ENCODE measurements at regions not wholly inside any gene's neighbourhood (a gene's known extent, or its start where the extent isn't known, plus 50 kb on each side); places are given as distances from the start of the nearest gene placed in this dataset.

DNA sequence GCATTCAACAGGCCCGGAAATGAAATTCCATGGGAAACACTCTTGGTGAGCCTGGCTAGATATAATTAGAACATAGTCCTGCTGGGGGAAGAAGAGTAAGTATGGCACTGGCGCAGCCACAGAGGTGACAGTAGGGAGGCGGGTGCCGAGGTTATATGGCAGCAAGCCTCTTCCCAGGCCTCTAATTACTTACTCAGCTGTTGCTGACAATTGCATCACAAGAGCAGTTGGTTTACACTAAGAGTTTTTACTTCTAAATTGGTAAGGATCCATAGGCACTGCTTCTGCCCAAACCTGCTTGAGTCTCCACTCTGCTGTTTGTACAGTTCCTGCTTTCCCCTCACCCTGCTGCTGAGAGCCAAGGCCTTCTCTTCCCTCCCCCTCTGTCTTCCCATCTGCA is 93.3 kb upstream of the DUSP5 start:
- 63 to 89% (median 77%) methylated on average over 1 to 3 of the region's 4 CpGs; no CpG with 5 or more reads in 5 of the 10 experiments for WGBS, 10 experiments
- in situ Hi-C loops (cut with MboI; ENCODE audit: low pct_unique_long_range_greater_than_20kb in 2 of 9, low sequenced_read_pairs in 9 of 9, unreplicated experiment in 9 of 9), result no loop called here
- Histone ChIP-seq H3K4me3 (no peak overlapping the region), H3K4me1 (replicated peaks in 1 of 2) (peaks cover 0 to 6% of the 10 kb centered on the region in 2 donors), H3K27ac (no peak overlapping the region)
- peak in 2 of 8 experiments; percentile 11 to 33 for ATAC-seq (replicated peaks in 6 of 8)

DNA sequence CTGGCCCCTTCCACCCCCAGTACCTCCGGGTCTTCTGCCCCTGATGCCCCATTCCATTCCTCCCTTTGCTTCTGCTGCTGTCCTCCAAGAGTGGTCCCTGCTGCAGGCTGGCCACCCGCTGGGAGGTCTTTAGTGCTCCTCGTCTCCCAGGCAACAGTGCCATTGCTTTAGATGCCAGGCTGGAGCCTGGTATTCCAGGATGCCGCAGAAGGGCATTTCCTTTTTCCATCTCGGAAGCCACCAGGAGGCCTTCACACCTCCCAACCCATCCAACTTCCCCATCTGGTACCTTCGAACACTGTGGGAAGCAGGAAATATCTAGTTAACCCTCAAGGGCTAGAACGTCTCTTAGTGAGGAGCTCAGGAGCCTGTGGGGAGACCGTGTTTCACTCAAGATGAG is 92.9 kb upstream of the DUSP5 start:
- WGBS, 10 experiments, result 73 to 100% (median 87%) methylated on average over 2 to 3 of the region's 8 CpGs; no CpG with 5 or more reads in 6 of the 10 experiments
- in situ Hi-C loops (cut with MboI; ENCODE audit: low pct_unique_long_range_greater_than_20kb in 2 of 9, low sequenced_read_pairs in 9 of 9, unreplicated experiment in 9 of 9), result no loop called here
- Histone ChIP-seq H3K27ac (no peak overlapping the region), H3K4me1 (replicated peaks in 1 of 2) (peaks cover 0 to 7% of the 10 kb centered on the region in 2 donors), H3K4me3 (no peak overlapping the region)
- no peak for ATAC-seq (replicated peaks in 6 of 8)

DNA sequence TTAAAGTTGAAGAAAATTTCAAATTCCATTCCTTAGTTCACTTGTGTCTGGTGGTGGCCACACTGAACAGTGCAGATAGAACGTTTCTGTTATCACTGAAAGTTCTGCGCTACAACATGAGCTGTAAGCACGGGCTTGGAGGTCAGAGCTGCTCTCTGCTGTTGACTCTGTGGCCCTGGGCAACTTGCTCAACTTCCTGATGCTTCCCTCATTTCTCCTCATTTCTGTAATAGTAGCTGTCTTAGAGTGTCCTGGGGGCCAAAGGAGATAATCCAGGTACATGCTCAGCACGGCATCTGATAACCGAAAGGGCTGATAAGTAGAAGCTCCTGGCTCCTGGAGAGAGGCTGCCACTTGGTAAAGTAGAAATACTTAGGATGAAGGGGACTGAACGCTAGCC is 92.3 kb upstream of the DUSP5 start:
- Histone ChIP-seq H3K4me3 (no peak overlapping the region), H3K27ac (no peak overlapping the region), H3K4me1 (replicated peaks in 1 of 2) (peaks cover 3 to 12% of the 10 kb centered on the region in 2 donors)
- 77 to 100% (median 90%) methylated on average over 1 to 6 of the region's 6 CpGs; no CpG with 5 or more reads in 2 of the 10 experiments for WGBS, 10 experiments
- in situ Hi-C loops (cut with MboI; ENCODE audit: low pct_unique_long_range_greater_than_20kb in 2 of 9, low sequenced_read_pairs in 9 of 9, unreplicated experiment in 9 of 9), result no loop called here
- ATAC-seq (replicated peaks in 6 of 8), result peak in 1 of 8 experiments; percentile 54

DNA sequence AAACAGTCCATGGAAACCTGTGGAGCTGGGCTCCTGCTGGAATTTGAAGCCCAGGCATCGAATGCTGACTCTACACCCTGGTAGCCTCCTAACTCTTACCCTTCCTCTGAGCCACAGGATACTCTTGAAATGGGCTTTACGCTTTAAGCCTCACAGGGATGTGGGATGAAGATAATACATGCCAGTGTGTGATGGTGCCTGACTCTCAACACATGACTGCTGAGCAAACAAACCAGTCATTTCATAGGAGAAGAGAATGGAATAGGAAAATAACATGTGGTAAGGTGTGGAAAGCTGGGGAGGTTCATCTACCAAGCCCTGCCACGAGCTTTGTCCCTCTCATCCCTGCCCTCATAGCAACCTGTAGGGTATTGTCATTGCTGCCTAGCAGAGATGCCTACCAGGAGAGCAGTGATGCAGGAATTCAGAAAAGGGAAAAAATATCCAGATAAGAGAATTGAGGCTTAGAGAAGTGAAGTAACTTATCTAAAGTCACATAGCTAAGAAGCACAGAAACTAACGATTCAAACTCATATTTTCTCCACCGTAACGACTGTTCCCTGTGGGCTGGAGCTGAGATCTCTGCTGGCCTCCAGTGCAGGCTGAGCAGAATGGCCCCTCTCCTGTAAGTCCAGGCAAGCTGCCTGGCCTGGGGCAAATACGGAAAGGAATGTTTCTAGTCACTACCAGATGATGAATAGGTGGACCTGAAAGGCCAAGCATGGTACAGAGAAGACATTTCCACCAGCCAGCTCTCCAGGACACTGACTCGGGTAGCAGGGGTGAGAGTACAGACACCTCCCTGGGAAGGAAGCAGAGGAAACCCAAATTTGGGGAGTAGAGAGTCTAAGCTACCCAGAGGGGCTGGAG is 90.2 kb upstream of the DUSP5 start:
- Histone ChIP-seq H3K4me1 (replicated peaks in 1 of 2) (peaks cover 5 to 23% of the 10 kb centered on the region in 2 donors), H3K27ac (no peak overlapping the region), H3K4me3 (no peak overlapping the region)
- WGBS, 10 experiments, result 36 to 100% (median 74%) methylated on average over 1 to 5 of the region's 8 CpGs
- in situ Hi-C loops (cut with MboI; ENCODE audit: low pct_unique_long_range_greater_than_20kb in 2 of 9, low sequenced_read_pairs in 9 of 9, unreplicated experiment in 9 of 9), result no loop called here
- peak in 7 of 8 experiments; percentile 3 to 49 (median 13) for ATAC-seq (replicated peaks in 6 of 8)

DNA sequence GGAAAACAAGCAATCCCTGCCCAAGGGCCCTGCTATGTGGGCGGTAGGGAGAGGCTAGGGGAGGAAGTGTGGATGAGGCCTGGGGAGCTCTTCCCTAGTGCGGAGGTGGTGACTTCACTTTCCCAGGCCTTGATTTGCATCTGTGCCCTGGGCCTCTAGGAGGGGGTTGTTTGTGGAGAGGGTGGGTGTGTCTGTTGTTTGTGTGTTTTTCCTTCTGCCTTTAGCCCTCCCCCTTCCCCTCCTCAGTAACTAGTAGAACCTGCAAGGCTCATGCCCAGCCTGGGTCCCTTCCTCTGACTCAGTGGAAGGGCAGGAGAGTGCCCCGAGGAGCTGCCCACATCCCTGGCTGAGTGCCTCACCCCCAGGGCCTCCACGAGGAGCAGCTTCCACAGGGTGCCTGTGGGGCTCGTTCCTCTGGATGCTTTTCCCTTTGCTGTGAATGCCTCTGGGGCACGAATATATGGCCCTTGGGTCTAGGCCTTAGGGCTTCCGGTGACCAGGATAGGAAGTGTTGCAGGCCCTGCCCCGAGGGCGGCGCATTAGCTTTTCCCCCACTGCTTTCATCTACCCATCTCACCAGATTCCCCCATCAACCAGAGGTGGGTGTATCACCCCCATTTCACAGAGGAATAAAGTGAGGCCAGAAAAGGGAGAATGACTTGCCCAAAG is 89.4 kb upstream of the DUSP5 start:
- Histone ChIP-seq H3K27ac (no peak overlapping the region), H3K4me1 (replicated peaks in 1 of 2) (peaks cover 5 to 23% of the 10 kb centered on the region in 2 donors), H3K4me3 (no peak overlapping the region)
- ATAC-seq (replicated peaks in 6 of 8), result peak; percentile 33 to 96 (median 80)
- in situ Hi-C loops (cut with MboI; ENCODE audit: low pct_unique_long_range_greater_than_20kb in 2 of 9, low sequenced_read_pairs in 9 of 9, unreplicated experiment in 9 of 9), result no loop called here
- 0 to 100% (median 71%) methylated on average over 1 to 7 of the region's 10 CpGs; no CpG with 5 or more reads in 3 of the 10 experiments for WGBS, 10 experiments

DNA sequence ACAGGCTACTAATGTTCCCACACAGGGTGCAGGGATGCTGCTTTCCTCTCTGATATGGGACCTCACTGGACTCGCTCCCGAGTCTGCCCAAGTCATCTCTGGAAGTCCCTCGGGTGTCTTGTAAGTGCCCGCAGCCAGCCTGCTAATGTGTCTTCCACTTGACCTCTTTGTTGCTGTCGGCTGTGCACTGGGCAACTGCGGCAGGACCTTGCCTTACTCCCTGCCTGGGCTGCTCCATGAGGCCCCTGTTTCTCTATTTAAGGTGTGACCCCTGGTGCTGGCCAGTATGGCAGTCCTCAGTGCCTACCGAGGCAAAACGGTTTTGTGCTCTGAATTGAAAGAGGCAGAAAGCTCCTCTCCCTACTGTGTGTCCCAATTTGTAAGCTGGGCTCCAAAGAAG is 88.8 kb upstream of the DUSP5 start:
- no peak for ATAC-seq (replicated peaks in 6 of 8)
- WGBS, 10 experiments, result 86 to 100% (median 92%) methylated on average over 1 to 7 of the region's 8 CpGs; no CpG with 5 or more reads in 4 of the 10 experiments
- in situ Hi-C loops (cut with MboI; ENCODE audit: low pct_unique_long_range_greater_than_20kb in 2 of 9, low sequenced_read_pairs in 9 of 9, unreplicated experiment in 9 of 9), result no loop called here
- H3K4me3 ChIP-seq, result no peak overlapping the region
- H3K27ac ChIP-seq, result no peak overlapping the region
- peaks cover 5 to 23% of the 10 kb centered on the region in 2 donors for H3K4me1 ChIP-seq (replicated peaks in 1 of 2)

DNA sequence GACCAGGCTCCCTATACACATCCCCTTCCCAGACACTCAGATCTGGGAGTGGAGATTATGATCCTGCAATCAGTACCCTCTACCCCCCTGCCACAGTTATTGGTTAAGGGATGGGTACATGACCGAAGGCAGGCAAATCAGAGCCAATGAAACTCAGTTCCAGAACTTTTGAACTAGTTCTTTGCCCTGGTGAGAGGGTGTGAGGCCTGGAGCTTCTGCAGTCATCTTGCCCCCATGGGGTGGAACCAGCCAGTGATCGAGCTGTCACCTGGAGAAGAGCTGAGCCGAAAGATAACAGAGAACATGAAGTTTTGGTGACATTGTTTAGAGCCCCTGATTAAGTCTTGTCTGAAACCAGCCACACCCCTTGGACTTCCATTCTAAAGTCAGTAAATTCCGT is 88.2 kb upstream of the DUSP5 start:
- in situ Hi-C loops (cut with MboI; ENCODE audit: low pct_unique_long_range_greater_than_20kb in 2 of 9, low sequenced_read_pairs in 9 of 9, unreplicated experiment in 9 of 9), result no loop called here
- Histone ChIP-seq H3K4me3 (no peak overlapping the region), H3K27ac (no peak overlapping the region), H3K4me1 (replicated peaks in 1 of 2) (peaks cover 5 to 23% of the 10 kb centered on the region in 2 donors)
- WGBS, 10 experiments, result 0 to 94% (median 89%) methylated on average over 1 to 3 of the region's 4 CpGs; no CpG with 5 or more reads in 3 of the 10 experiments
- no peak for ATAC-seq (replicated peaks in 6 of 8)

DNA sequence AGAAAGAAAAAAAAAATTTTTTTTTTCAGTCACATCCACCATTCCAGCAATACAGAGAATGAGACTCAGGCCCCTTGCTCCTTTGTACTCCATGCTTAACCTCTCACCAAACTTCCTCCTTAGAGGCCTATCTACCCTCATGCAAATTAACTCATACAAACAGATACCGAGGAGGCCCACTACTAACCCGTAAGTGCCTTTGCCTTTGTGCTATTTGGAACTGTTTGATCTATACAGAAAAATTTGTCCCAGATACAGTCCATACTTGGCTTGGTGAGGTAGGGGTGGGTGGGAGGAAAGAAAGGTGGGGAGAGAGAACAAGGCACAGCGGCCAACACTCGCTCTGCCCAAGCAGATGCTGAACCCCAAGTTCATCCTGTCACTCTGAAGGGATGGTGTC is 87.8 kb upstream of the DUSP5 start:
- Histone ChIP-seq H3K4me3 (no peak overlapping the region), H3K27ac (no peak overlapping the region), H3K4me1 (replicated peaks in 1 of 2) (peaks cover 5 to 23% of the 10 kb centered on the region in 2 donors)
- ATAC-seq (replicated peaks in 6 of 8), result no peak
- 38 to 100% methylated on average over 1 to 2 of the region's 4 CpGs; no CpG with 5 or more reads in 8 of the 10 experiments for WGBS, 10 experiments
- in situ Hi-C loops (cut with MboI; ENCODE audit: low pct_unique_long_range_greater_than_20kb in 2 of 9, low sequenced_read_pairs in 9 of 9, unreplicated experiment in 9 of 9), result no loop called here

DNA sequence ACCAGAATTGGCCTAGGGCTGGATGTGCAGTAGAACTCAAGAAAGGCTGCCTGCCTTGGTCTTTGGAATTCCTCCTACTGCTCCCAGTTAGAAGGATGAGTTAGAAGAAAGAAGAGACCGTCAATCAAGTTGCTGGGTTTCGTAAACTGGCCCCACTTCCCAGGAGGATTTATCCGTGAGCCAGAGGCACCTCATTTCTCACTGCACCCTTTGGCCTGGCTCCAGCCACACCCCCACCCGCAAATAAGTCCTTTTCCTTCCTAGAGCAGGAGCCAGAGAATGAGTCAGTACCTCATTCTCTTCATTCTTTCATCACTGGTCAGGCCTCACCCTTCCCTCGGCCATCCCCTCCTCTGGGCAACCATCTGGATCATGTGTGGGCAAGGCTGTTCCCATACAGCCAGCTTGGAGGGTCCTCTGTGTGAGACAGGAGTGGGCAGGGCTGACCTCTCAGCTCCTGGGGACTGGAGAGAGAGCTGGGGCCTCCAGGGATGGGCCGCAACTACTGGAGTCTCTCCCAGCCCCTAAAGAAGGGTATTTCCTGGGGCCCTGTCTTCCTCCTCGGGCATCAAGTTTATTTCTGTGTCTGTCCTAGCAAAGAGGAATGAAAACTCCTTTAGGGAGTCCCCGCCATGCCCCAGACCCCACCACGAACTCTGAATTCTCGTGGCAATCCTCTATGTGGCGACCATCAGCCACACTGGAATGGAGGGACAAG is 87.2 kb upstream of the DUSP5 start:
- 14 to 100% (median 82%) methylated on average over 1 to 10 of the region's 11 CpGs; no CpG with 5 or more reads in 2 of the 10 experiments for WGBS, 10 experiments
- H3K27ac ChIP-seq, result no peak overlapping the region
- in situ Hi-C loops (cut with MboI; ENCODE audit: low pct_unique_long_range_greater_than_20kb in 2 of 9, low sequenced_read_pairs in 9 of 9, unreplicated experiment in 9 of 9), result no loop called here

DNA sequence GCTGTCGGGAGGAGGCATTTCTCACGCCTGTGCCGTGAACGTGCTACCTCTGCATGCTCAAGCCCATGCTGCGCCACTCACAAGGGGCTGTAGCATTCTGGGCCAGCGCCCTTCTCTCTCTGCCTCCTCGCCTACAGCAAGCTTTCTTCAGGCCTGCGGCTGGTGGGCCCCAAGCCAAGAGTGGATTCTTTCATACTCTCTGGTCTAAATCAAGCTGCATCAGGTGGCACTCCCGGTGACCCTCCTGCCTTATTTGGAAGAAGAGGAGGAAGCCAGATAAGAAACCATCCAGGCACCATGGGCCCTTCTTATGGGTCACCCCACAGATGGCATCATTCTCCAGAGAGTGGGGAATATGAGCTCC is 86.7 kb upstream of the DUSP5 start:
- in situ Hi-C loops (cut with MboI; ENCODE audit: low pct_unique_long_range_greater_than_20kb in 2 of 9, low sequenced_read_pairs in 9 of 9, unreplicated experiment in 9 of 9), result no loop called here
- ATAC-seq (replicated peaks in 6 of 8), result no peak
- Histone ChIP-seq H3K4me1 (replicated peaks in 1 of 2) (peaks cover 5 to 23% of the 10 kb centered on the region in 2 donors), H3K4me3 (no peak overlapping the region), H3K27ac (no peak overlapping the region)
- WGBS, 10 experiments, result 60 to 100% (median 87%) methylated on average over 1 to 6 of the region's 9 CpGs; no CpG with 5 or more reads in 2 of the 10 experiments

More for the DNA sequence above, 87.2 kb upstream of the DUSP5 start:
- peak; percentile 27 to 76 (median 62) for ATAC-seq (replicated peaks in 6 of 8)
- peaks cover 5 to 23% of the 10 kb centered on the region in 2 donors for H3K4me1 ChIP-seq (replicated peaks in 1 of 2)
- H3K4me3 ChIP-seq, result no peak overlapping the region

DNA sequence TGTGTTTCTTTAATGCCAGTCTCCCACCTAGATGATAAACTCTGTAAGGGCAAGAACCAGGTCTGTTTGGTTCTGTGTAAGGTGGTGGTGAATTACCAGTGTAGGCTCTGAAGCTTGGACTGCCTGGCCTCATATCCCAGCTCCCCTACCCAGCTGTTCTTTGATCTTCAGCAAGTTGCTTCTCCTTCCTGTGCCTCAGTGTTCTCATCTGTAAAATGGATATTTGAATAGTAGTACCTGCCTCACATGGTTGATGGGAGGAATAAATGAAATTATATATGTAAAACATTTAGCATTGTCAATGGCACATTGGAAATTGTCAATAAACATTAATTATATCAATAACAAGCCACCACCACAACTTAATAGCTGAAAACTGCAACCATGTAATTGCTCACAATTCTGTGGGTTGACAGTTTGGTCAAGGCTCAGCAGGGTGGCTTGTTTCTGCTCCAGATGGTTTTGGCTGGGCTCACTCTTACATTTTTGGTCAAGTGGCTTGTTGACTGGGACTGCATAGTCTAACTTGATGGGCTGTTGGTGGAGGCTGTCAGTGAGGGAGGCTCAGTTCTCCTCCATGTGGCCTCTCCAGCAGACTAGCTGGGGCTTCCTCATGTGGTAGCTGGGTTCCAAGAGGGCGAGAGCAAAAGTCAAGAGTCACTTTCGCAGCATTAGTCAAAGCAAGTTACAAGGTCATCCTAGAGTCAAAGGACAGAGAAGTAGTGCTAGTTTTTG is 84.5 kb upstream of the DUSP5 start:
- ATAC-seq (replicated peaks in 6 of 8), result no peak
- Histone ChIP-seq H3K27ac (no peak overlapping the region), H3K4me1 (replicated peaks in 1 of 2) (peaks cover 5 to 16% of the 10 kb centered on the region in 2 donors), H3K4me3 (no peak overlapping the region)
- 93 to 100% (median 100%) methylated on average over 1 to 2 of the region's 2 CpGs; no CpG with 5 or more reads in 3 of the 10 experiments for WGBS, 10 experiments
- in situ Hi-C loops (cut with MboI; ENCODE audit: low pct_unique_long_range_greater_than_20kb in 2 of 9, low sequenced_read_pairs in 9 of 9, unreplicated experiment in 9 of 9), result no loop called here

DNA sequence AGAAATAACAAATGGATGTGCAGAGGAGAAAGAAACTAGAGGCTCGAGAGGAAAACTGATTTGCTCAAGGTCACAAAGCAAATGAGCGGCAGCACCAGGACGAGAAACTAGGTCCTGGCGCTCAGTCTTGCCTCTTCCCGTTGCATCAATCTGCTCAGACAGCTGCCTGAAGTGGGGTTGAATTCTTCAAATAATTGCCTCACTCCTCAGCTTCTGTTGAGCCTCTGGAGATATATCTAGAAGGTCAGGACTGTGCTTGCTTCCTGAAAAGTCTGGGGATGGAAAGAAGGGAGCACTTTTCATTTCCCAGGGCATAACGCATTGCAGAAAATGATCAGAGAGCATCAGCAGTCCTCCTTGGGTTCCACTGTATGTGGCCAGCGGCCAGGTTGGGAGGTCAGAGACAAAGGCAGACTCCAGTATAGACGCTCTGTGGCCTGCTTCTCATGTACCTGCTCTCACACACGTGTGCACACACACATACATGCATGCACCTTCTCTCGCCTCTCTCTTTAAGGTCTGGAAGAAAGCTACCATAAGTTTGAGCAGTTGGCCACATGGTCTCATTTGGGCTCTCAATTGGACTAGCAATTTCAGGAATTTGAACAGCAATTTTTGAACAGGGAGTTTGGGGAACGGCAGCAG is 83.7 kb upstream of the DUSP5 start:
- H3K4me3 ChIP-seq, result no peak overlapping the region
- 57 to 95% (median 86%) methylated on average over 1 to 7 of the region's 11 CpGs; no CpG with 5 or more reads in 2 of the 10 experiments for WGBS, 10 experiments
- no peak for ATAC-seq (replicated peaks in 6 of 8)
- in situ Hi-C loops (cut with MboI; ENCODE audit: low pct_unique_long_range_greater_than_20kb in 2 of 9, low sequenced_read_pairs in 9 of 9, unreplicated experiment in 9 of 9), result no loop called here
- peaks cover 5 to 16% of the 10 kb centered on the region in 2 donors for H3K4me1 ChIP-seq (replicated peaks in 1 of 2)
- no peak overlapping the region for H3K27ac ChIP-seq
